HG02623 (cell line): ENCODE measurements at regions not wholly inside any gene's neighbourhood (a gene's known extent, or its start where the extent isn't known, plus 50 kb on each side); places are given as distances from the start of the nearest gene placed in this dataset.
"Not testable (repeated sequence)": the region's sequence is repeated elsewhere in the genome, so short reads cannot be mapped to it uniquely, and the experiment has no call there.

Experiments used
- ATAC-seq: cut with Tn5 transposase; IDR thresholded peaks from one replicate; pipeline ENCODE4 v1.9.1; 2021; ENCODE audit warnings: moderate library complexity; ENCODE audit not compliant: unreplicated experiment

DNA sequence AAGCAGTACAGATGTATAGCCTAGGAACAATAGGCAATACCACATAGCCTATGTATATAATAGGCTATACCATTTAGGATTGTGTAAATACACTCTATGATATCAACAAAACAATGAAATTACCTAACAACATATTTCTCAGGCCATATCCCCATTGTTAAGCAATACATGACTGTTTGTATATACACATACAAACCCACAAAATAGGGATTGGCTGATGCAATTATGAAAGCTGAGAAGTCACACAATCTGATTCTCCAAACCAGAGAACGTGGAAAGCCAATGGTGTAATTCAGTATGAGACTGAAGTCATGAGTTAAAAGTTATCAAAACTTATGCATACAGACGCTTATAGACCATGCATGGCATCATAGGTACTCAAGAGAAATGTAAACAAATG is 700.1 kb upstream of the RAG2 start:
- ATAC-seq, result no peak

DNA sequence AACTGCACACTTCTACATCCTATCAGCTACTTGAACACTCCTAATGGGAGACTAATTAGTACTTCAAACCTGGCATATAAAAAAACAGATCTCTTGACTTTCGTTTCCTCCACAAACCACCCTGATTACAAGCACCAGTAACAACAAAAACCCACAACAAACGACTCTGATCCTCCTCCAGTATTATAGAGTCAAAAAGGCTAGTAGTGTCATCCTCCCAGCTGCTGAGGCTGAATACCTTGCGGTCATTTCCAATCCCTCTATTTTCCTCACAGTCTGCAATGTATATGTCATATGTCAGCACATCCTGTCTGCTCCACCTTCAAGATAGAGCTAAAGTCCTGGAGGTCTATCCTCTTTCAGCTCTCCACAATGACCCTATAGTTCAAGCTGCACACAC is 688.9 kb upstream of the RAG2 start:
- no peak for ATAC-seq

DNA sequence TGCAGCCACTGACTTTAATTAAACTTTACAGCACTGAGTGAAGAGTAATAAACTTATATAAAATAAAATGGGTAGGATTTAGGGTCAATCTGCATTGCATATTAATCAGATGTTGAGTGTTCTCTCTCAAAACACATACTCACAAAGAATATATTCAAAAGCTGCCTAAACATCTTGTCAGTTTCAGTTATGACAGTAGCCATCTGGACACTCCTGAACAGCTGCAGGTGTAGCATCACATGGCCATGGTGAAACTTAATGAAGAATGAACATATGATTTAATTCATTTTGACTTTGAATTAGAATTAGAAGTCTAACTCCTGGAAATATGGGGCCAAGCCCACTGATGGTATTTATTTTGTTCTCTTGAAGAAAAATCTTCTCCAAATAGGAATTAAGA is 684.3 kb upstream of the RAG2 start:
- ATAC-seq, result no peak

DNA sequence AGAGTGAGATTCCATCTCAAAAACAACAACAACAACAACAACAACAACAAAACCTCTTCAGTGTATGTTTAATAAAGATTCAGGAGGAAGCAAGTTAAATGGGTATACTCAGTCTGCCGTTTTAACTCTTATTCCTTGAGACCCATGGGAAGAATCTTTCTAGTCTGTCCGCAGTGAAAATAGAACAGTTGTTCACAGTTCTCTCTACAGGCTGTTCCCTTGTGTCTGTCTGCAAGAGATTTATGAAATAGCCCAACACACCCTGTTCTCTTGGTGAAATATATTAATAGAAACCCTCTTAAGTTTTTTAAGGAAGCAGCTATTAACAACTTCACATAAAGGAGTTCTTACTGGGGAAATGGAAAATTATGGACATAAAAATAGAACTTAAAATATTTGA is 682.2 kb upstream of the RAG2 start:
- no peak for ATAC-seq

DNA sequence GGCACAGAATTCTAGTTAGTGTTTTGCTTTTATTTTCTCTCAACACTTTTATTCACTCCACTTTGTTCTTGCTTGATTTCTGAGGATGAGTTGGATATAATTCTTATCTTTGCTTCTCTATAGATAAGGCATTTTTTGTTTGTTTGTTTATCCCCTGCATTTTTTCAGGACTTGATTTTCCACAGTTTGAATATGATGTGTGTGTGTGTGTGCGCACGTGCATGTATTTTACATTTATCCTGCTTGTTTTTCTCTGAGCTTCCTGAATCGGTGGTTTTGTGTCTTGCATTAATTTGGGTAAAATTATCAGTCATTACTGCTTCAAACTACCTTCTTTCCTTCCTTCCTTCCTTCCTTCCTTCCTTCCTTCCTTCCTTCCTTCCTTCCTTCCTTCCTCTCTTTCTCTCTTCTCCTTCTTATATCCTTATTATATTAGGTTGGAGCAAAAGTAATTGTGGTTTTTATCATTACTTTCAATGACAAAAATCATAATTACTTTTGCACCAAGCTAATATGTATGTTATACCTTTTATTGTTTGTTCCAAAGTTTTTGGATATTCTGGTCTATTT is 679.9 kb upstream of the RAG2 start:
- ATAC-seq, result no peak

DNA sequence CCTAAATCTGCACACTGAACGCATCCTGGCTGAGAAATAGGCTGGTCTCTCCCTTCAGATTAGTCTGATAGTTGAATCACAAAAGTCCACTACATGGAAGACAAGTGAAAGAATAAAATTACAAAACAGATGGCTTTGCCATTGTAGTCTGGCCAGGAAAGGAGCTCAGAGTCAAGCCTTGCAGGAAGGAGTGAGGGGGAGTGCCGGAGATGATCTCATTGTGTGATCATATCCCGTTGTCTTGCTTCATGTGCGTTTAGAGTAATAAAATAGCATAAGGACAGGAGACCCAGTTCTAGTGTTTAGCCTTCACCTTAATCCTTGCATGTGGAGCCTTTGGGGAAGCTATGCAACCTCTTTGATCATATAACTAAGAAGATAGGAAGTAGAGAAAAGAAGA is 666.7 kb upstream of the RAG2 start:
- no peak for ATAC-seq

DNA sequence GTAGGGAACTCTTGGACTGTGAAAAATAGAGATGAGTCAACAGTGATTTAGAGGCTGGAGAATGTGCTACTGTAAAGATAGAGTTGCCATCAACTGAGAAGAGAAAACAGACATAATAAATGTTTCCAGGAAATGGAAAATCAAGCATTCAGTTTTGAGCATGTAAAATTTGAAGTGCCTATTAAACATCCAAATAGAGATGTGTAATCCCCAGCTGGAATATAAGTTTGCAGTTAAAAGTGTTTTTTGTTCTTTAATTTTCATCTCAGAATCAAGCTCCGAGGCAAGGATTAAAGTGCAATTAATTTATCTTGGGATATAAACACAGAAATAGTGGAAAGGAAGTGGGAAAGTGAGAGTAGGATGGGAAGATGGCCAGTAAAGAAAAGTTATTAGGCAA is 666.0 kb upstream of the RAG2 start:
- no peak for ATAC-seq

DNA sequence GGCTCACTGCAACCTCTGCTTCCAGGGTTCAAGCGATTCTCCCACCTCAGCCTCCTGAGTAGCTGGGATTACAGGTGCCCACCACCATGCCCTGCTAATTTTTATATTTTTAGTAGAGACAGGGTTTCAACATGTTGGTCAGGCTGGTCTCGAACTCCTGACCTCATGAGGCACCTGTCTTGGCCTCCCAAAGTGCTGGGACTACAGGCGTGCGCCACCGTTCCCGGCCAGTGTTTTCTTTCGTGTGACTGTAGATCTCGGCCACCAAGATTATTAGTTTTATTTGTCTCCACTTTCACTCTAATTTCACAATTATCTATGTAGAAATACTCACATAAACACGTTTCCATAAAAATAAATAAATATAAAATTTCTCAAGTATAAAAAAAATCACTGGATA is 665.4 kb upstream of the RAG2 start:
- not testable (repeated sequence) for ATAC-seq

DNA sequence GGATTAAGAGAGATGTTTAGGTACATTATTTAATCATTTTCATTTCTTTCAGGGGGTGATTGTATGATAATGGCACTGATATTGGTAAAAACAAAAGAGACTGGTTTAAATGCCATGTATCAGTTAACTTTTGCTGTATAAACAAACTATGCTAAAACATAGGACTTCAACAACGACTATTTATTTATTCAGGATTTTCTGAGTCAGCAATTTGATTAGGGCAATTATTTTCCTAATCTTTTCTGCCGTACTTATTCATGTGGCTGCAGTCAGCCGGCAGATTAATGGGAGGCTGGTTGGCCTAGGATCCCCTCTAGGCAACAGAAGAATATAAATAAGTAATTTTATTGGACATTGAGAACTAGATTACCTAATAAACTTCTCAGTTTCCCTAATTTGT is 661.7 kb upstream of the RAG2 start:
- no peak for ATAC-seq

DNA sequence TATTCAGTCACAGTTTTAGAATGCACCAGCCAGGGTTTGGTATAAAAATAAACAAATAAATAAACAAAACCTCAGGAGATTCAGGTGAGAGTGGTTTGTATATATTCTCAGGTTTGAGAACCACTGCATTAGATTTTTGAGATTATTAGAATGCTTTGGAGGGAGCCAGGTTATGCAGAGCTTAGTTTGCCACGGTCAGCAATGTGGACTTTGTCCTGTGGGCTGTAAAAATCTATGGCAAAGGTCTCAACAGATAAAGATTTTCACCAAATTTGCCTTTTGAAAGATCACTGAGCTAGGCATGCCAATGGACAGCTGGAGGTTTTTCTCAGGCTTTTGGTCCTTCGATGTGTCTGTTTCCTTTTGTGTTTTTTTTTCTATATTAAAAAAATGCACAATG is 650.1 kb upstream of the RAG2 start:
- no peak for ATAC-seq

DNA sequence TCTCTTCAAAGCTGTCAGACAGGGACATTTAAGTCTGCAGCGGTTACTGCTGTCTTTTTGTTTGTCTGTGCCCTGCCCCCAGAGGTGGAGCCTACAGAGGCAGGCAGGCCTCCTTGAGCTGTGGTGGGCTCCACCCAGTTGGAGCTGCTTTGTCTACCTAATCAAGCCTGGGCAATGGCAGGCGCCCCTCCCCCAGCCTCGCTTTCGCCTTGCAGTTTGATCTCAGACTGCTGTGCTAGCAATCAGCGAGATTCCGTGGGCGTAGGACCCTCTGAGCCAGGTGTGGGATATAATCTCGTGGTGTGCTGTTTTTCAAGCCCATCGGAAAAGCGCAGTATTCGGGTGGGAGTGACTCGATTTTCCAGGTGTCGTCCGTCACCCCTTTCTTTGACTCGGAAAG is 648.1 kb upstream of the RAG2 start:
- not testable (repeated sequence) for ATAC-seq

DNA sequence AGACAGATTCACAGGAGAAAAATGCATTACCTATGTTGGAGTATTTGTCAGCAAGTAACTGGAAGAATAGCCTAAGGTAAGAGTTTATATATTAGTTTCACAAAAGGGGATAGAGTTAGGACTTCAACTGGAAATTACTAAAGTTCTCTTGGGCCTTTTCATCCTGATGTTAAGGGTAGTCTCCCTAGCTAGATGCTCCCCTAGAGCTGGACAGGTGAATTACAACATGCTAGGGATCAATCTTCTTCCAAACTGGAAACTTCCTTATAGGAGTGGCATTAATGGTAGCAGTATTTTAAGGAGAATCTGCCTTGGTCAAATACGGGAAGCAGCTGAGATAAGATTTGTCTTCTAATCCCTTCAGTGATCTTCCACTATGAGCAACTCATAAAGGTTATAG is 632.8 kb upstream of the RAG2 start:
- ATAC-seq, result no peak

DNA sequence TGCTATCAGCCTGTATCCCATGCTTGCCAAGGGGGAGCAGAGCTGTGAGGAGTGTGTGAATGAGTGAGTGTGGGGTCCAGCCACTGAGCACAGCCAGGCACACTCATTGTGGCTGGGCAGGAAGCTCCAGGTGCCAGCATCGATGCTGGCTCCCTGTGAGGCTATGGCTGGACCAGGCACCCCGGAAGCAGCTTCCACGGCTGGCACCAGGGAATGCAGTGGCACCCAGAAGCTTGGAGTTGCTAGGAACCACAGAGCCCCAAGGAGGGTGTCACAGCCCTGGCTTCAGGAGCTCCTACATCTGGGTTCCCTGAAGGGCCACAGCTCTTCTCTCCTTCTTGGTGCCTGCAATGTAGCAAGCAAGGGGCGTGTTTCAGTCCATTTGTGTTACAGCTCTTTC is 625.9 kb upstream of the RAG2 start:
- no peak for ATAC-seq

DNA sequence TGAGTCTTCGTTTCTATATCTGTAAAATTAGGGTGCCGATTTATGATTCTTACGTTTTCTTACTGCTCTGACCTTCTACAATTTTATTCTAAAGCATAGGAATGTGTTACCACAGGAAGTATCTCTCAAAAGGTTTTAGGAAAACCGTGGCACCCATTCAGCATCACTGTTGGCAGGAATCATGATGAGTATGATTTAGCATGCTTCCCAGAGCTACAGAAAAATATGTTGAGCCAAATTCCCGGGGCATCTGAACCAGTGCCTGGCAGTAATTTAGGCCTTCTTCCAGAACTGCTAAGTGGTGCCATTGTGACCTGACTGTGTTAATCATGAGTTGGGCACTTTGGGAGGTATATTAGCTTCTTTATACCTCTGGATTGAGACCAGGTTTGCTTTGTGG is 605.0 kb upstream of the RAG2 start:
- ATAC-seq, result no peak

DNA sequence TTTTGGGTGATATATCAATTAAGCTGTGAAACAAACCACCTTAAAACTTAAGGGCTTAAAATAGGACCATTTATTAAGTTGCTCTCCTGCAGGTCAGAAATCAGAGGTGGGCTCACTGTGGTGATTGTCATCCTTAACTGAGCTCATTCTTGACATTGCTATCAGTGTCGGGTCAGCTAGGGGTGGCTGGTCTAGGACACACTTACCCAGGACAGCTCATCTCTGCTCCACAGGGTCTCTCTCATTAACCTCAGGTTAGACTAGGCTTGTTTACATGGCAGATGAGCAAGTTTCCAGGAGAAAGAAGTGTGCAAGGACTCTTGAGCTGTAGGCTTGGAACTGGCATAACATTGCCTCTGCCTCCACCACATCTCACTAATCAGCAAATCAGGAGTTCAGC is 601.0 kb upstream of the RAG2 start:
- no peak for ATAC-seq

DNA sequence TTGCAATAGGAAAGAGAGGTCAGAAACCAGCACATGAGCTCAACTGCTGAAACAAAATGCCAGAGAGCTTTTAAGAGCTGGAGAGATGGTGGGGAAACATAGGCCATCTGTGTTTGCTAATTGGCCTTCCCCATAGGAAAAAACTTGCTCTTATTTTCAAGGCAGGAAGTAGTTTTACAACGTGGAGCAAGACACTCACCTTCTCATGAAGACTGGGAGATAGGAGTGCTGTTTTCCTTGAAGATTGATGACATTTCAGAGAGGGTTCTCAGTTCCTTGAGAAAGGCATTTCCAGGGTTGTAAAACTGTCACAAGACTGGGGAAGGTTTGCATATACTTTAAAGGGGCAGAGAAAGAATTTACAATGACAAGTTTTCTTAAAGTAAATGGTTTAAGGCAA is 586.3 kb upstream of the RAG2 start:
- ATAC-seq, result no peak

DNA sequence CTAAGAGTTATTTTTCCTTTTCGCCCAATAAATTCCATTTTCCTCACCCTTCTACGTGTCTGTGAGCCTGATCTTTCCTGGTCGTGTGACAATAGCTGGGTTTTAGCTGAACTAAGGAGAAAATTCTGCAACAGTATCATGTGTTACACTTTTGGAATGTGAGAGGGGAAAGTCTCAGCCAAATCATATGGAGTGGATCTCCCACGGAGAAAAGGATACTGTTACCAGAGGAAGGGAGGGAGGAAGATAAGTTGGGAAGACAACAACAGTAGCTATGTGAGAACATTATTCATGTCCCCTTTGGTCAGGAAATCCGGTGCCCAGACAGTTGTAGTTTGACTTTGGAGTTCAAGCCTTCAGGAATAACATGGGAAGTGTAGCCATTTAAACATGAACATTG is 584.0 kb upstream of the RAG2 start:
- ATAC-seq, result no peak

DNA sequence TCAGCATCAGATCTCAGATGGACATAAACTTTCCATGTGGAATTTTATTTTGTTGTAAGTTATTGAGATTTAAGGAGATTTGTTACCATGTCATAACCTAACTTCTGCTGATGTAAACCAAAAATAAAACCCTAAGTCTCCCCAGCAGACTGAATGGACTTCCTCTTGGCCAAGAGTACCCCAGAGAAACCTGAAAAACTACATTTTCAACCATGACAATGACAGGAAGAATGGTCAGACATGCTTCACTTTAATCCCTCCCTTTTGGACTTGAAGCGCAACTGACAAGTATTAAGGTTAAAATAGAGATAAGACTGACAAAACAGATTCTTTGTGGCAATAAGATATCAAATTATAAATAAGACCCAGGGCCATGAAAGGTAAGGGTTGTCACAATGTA is 579.7 kb upstream of the RAG2 start:
- ATAC-seq, result no peak

DNA sequence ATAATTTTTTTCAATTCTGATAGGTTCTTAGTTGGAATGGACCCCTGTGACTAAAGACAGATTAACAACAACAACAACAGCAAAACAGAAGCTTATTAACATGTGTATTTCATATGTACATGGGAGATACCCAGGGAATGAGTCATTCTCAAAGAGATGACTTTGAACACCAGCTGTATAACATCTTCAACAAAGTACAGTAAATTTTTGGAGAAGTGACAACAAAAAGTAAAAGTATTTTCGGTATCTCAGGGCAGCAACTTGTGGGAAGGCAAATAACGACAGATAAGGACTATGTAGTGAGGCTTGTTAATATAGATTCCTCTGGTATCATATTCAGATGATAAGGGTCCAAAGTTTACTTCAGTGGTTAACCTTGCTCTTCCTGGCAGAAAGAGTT is 573.4 kb upstream of the RAG2 start:
- ATAC-seq, result no peak

DNA sequence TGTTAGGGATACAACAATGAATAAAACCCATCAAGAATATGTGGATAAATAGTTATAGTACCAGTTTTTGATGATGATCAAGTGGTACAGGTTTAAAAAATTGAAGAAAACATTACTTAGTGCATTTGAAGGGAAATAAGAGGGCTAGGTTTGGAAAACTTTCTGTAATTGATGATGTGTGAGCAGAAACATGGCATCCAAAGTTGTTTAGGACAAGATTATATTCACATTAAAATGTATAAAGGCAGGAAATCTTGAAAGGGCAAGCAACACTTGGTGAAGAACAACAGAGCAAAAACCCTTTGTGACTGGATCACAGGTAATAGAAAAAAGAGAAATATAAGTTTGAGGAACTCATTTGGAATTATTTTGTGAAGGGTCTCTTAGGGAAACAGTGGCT is 572.3 kb upstream of the RAG2 start:
- no peak for ATAC-seq

DNA sequence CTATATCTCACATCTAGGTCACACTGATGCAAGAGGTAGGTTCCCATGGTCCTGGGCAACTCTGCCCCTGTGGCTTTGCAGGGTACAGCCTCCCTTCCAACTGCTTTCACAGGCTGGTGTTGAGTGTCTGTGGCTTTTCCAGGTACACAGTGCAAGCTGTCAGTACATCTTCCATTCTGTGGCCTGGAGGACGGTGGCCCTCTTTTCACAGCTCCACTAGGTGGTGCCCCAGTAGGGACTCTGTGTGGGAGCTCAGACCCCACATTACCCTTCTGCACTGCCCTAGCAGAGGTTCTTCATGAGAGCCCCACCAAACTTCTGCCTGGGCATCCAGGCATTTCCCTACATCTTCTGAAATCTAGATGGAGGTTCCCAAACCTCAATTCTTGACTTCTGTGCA is 547.4 kb upstream of the RAG2 start:
- not testable (repeated sequence) for ATAC-seq

DNA sequence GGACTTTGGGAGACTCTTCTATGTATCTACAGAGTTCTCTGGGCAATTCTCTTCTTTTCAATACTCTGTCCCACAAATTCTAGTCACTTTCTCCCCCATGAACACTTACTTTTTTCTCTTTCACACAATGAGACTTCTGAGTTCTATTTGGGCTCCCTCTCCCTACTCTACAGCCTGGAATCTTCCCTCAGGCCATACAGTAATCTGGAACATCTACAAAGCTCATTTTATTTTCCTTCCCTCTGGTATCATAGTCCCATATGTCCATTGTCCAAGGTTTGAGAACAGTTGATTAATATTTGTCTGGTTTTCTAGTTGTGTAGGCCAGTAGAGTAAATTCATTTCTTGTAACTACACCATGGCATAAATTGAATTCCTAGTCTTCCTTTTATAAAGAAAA is 544.6 kb upstream of the RAG2 start:
- ATAC-seq, result no peak

DNA sequence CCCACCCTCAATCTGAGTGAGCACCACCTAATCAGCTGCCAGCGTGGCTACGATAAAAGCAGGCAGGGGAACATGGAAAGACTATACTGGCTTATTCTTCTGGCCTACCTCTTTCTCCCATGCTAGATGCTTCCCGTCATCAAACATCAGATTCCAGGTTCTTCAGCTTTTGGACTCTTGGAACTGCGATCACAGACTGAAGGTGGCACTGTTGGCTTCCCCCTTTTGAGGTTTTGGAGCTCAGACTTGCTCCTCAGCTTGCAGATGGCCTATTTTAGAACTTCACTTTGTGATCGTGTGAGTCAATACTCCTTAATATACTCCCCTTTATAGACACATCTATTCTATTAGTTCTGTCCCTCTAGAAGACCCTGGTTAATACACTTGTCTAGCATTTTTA is 543.7 kb upstream of the RAG2 start:
- ATAC-seq, result no peak

DNA sequence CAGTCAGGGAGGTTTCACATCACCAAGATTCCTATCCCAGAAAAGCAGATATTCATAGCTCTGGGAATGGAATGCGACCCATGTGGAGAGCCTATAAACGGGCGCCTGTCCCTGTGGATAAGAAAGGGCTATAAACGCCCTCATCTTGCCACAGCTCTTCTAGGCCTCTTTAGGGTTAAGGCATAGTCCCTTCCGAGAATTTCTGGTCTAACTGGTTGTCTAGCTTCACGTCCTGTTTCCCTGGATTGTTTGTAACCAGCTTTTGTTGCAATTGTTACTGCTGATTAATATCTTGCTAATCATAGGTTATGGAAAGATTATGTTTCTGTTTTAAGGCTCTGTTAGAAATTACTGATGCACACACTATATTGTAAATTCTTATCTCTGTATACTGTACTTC is 537.6 kb upstream of the RAG2 start:
- ATAC-seq, result not testable (repeated sequence)
